Forelimb muscle (tissue), 1 donor: ENCODE measurements at regions not wholly inside any gene's neighbourhood (a gene's known extent, or its start where the extent isn't known, plus 50 kb on each side); places are given as distances from the start of the nearest gene placed in this dataset.

Source experiments
- DNase-seq: peaks from one replicate; pipeline ENCODE4 v3.0.0-alpha.2; 2013; ENCODE audit warnings: low read depth

GRCh38 chr3:127089486-127090145 is 103.3 kb upstream of the PRR23E start:
- DNase-seq, result peak; percentile 77

DNA sequence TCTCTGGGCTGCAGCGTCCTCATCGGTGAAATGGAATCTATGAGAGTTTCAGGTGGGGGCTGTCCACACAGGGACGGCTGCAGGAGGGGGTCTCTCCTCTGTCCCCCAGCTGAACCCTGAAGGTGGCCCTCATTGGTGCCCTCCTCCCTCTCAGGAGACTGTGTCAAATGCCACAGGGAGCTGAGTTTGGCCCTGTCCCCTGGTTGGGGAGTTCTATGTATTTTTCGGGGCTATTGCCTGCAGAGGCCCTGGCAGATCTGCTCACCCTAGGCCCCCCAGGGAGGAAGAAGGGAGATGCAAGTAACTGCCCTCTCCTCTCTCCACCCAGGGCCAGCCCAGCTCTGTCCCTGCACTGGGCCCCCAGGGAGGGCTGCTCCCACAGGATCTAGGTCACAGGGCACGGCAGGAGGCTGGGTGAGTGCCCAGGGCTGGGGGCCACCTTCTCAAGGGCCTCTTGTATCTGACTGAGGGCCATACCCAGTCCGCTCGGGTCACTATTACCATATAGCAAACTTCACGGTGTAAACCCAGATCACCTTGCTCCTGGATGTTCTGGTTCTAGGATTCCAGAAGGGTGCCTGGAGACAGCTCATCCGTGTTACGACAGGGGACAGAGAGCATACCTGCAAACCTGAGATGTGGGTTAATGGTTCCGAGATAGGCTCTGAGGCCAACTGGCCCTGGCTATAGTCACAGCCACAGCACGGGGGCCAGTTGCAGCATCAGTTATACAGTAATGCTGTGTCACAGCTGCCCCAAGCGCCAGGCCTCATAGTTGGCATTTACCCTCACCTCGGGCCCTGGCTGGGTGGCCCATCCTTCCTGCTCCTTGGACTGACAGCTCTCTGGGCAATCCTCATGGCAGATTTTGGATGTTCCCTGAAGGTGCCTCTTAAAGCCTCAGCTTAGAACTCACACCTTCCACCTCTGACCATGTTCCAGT is 102.4 kb upstream of the PRR23E start:
- no peak for DNase-seq

- DNase-seq, result no peak
Measured at GRCh38 chr3:127091376-127091775, 101.6 kb upstream of the PRR23E start.

GRCh38 chr3:127092368-127092767 is 100.6 kb upstream of the PRR23E start:
- no peak for DNase-seq

- DNase-seq, result no peak
Measured at GRCh38 chr3:127092776-127093175, 100.2 kb upstream of the PRR23E start.

DNA sequence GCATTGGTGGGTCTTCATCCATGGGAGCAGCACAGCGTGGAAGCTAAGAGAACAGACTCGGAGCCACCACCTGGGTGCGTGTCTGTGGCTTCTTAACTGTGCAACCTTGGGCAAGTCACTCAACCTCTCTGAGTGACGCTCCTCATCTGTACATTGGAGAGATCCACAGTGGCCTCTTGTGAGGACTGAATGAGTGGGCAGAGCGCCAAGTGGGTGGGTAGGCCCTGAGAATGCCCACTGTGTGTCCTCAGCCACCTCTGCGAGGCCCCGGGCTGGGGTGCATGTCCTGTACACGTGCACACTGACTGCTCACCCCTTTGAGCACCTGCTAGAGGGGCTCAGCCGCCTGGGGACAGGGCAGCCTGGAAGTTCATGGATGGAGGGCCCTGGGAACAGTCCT is 99.6 kb upstream of the PRR23E start:
- DNase-seq, result no peak

- no peak for DNase-seq
Measured at GRCh38 chr3:127095774-127096173, 97.2 kb upstream of the PRR23E start.

DNA sequence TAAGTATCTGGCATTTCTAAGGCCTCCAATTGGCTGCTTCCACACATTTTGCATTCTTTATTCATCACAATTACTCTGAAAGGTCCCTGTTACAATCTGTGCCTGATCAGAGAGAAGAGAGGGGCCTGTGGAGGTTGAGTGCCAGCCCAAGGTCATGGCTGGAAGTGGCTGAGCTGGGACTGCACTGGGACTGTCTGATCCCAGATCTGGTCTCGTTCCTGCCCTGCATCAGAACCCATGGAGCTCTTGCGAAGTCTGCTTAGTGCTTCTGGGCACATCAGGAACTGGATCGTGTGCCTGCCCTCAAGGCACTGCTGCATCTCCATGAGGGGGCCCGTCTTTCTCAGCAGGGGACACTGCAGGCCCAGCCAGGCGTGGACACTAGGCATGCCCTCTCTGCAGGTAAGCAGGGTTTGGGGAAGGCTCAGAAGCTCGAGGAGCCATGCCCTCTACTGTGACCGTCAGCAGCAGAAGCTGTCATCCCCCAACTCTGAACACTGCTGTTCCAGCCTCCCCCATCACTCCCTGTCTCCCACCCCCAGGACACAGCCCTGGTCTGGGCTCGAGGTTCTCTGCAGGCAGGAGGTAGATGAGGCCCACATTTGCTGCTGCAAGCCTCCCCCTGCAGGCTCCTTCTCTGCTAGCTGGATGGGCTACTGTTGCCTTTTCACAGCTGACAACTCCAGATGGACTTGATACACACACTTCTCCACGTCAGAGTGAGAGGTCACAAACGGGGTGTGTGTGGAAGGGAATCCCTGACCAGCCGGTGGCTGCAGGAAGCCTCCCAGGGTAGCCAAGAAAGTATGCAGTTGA is 96.5 kb upstream of the PRR23E start:
- no peak for DNase-seq

GRCh38 chr3:127097072-127097405 is 95.9 kb upstream of the PRR23E start:
- DNase-seq, result no peak

DNA sequence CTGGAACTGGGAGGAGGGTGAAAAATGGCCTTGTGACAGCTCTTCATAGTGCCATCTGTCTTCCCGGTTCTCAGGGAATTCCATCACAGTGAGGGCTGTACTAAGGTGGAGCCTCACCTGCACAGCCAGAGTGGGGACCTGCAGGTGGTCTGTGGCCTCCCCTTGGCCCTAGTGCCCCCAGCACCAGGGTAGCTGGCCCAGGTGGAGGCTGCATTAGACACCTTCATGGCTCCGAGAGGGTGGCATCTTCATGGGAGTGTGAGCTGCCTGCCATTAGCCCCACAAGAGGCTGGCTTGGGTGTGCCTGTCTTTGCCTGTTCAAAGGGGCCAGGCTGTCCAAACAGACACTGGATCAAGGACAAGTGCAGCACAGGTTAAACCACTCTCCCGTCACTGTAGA is 95.5 kb upstream of the PRR23E start:
- no peak for DNase-seq

DNA sequence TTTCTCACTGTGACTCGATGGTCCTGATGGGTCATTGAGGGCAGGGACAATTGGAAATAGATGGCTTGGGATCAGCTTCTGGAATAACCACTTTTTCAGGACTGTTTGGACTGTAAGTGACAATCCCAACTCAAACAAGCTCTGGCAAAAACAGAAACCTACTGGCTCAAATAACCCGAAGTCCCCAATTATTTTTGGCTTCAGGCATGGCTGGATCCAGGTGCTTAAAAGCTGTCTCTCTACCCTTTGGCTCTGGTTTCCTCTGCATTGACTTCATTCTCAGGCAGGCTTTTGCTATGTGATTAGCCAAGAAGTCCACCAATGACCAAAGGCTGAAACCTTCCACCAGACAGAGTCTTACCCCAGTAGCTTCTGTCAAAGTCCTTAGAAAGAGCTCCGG is 92.9 kb upstream of the PRR23E start:
- no peak for DNase-seq

DNA sequence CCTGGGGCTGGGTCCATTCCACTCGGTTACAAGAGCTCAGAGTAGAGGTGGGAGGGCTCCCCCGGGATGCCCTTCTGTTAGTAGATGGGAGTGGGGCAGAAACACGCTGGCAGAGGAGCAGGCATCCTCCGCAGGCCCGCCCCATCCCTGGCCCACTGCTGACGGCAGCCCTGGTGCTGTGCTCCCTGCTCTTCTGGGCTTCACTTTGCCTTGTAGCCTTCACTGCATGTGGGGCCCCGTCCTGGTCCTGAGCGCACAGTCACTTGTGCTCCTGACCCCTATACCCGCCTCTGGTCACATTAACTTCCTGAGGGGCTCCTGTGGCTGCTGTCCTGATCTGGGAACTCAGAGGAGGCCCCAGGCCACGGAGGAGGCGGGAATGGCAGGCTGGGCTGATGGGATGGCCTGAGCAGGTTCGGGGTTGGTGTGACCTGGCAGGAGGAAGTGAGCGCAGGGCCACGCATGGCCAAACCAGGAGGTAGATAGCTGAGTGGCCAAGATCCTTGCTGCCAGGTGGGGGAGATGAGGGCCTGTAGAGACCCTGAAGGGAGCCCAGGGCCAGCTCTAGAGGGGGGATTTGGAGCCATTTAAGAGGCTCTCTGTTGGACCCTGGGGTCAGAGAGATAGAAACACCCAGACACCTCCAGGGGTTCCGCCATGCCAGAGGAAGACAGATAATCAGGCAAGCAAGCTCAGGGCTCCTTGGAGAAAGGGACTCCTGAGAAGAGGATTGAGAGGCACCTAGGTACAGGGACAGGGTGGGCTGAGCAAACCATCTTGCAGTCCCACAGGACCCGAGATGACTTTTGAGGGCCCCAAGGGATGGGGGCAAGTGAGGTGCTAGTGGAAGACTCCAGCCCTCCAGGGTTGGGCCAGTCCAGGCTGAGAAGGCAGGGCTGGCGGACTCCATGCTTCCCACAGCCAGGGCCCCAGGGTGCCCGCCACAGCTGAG is 92.2 kb upstream of the PRR23E start:
- DNase-seq, result no peak

- DNase-seq, result no peak
Measured at GRCh38 chr3:127101411-127102187, 91.3 kb upstream of the PRR23E start.

DNA sequence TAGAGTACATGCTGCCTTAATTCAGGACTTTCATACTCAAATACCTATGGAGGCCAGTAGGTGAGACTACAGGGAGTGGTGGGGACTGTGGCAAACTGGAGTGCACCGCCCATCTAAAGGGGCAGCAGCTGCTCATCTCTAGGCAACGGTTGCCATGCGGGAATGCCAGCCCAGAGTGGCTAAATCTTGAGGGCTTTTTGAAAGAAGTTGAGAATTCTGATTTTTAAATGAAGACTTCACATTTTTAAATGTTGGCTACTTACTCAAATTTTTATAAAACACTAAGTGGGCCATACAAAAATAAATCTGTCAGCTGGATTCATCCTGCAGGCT is 90.8 kb upstream of the PRR23E start:
- DNase-seq, result no peak

GRCh38 chr3:127102587-127102986 is 90.3 kb upstream of the PRR23E start:
- DNase-seq, result no peak

DNA sequence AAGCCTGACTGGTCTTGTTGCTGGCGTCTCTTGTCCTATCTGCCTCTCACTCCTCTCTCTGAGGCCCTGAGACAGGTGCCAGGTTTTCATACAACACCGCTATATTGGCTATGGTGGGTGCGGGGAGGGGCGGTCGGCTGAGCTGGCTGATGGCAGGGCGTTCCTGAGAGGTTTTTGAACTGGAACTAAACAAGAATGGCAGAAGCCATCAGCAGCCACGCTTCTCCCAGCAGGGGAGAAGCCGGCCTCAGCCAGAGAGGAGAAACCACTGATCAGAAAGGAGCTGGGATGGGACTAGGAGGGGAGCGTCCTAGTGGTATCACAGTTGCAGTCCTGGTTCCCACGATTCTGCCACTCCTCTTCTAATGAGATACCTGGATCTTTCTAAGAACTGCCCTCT is 89.9 kb upstream of the PRR23E start:
- DNase-seq, result no peak

- no peak for DNase-seq
Measured at GRCh38 chr3:127104586-127104985, 88.3 kb upstream of the PRR23E start.

GRCh38 chr3:127105587-127105986 is 87.3 kb upstream of the PRR23E start:
- no peak for DNase-seq

- no peak for DNase-seq
Measured at GRCh38 chr3:127106053-127106452, 86.9 kb upstream of the PRR23E start.

DNA sequence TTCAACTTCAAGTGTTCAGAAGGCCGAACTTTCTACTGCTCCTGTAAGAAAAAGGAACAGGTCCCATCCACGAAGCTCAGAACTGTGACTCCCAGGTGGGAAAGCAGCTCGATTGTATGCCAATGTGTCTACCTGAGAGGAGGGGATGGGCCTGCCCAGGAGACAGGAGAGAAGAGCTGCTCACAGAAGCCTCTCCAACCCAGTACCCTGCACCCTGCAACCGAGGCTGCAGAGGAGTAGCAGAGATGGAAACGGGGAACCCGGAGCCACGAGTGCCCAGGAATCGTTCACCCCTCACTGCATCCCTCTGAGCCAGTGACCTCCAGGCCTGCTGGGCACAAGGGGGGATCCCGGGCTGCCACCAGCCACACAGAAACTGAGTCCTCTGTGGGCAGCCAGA is 86.5 kb upstream of the PRR23E start:
- DNase-seq, result no peak

- DNase-seq, result no peak
Measured at GRCh38 chr3:127107002-127107401, 85.9 kb upstream of the PRR23E start.
